ENCODE measurements at regions not wholly inside any gene's neighbourhood (a gene's known extent, or its start where the extent isn't known, plus 50 kb on each side); places are given as distances from the start of the nearest gene placed in this dataset.

- Histone ChIP-seq H3K79me2 (ENCODE audit: control insufficient read depth, insufficient read depth, low read length) (no peaks in the 10 kb centered on the region), H3K27ac (ENCODE audit: control insufficient read depth, insufficient read depth) (no peak overlapping the region), H3K4me1 (ENCODE audit: control insufficient read depth, insufficient read depth, low read length) (no peaks in the 10 kb centered on the region), H4K20me1 (ENCODE audit: control insufficient read depth, insufficient read depth) (no peaks in the 10 kb centered on the region), H3K4me2 (ENCODE audit: control insufficient read depth, insufficient read depth) (no peak overlapping the region), H3K4me3 (no peak overlapping the region), H2AFZ (ENCODE audit: control insufficient read depth, low read depth, low read length) (no peak overlapping the region), H3K9me3 (replicated peaks; ENCODE audit: control insufficient read depth, insufficient read depth, low read length) (no peaks in the 10 kb centered on the region; the same call in 2 of the 3 replicates), H3K9ac (ENCODE audit: control insufficient read depth, insufficient read depth, low read length) (no peak overlapping the region), H3K27me3 (replicated peaks in 1 of 2; ENCODE audit: control insufficient read depth in 2 of 2, insufficient read depth in 2 of 2, low read length in 1 of 2) (no peaks in the 10 kb centered on the region), H3K36me3 (ENCODE audit: control insufficient read depth in 2 of 2, insufficient read depth in 2 of 2, low read length in 1 of 2) (no peaks in the 10 kb centered on the region)
- ChIA-PET CTCF (no interaction called here), SMC1A (ENCODE audit: uncharacterized antibody, unreplicated experiment) (no interaction called here), POLR2A (no interaction called here), RAD21 (ENCODE audit: unreplicated experiment) (no interaction called here)
- DNase-seq (ENCODE audit: low read depth, low spot score) (no peak), FAIRE-seq (no peak), ATAC-seq (no peak)
- WGBS (ENCODE audit: insufficient coverage, insufficient replicate concordance, low lambda C conversion rate, missing lambda C conversion rate) = 9% methylated on average over 3 of the region's 3 CpGs
- in situ Hi-C loops (cut with MboI) (no loop called here), intact Hi-C loops (cut with micrococcal nuclease; ENCODE audit: unreplicated experiment) (no loop called here)
- no peak for TF ChIP-seq TBL1XR1 (IDR thresholded peaks at IDR 0.05; ENCODE audit: low read depth, low read length)
- no peak for TF ChIP-seq BMI1 (IDR thresholded peaks at IDR 0.05; ENCODE audit: borderline replicate concordance)
- no peak for TF ChIP-seq BHLHE40 (IDR thresholded peaks at IDR 0.05; ENCODE audit: borderline replicate concordance in 1 of 2, low read depth in 2 of 2, low read length in 1 of 2)
- no peak for TF ChIP-seq EED (IDR thresholded peaks at IDR 0.05; ENCODE audit: low read depth)
- BruUV-seq (replicated peaks) = no TSS peak
Observed at GRCh38 chr3:25165306-25165705, 262.8 kb upstream of the RARB start.

GRCh38 chr3:25166016-25166415 lies 262.0 kb upstream of the RARB start:
- H3K4me1 ChIP-seq (ENCODE audit: control insufficient read depth, insufficient read depth, low read length) = no peaks in the 10 kb centered on the region
- no peak overlapping the region for H3K9ac ChIP-seq (ENCODE audit: control insufficient read depth, insufficient read depth, low read length)
- in situ Hi-C loops (cut with MboI) (no loop called here), intact Hi-C loops (cut with micrococcal nuclease; ENCODE audit: unreplicated experiment) (no loop called here)
- H3K4me2 ChIP-seq (ENCODE audit: control insufficient read depth, insufficient read depth) = no peak overlapping the region
- H3K27ac ChIP-seq (ENCODE audit: control insufficient read depth, insufficient read depth) = no peak overlapping the region
- SMC1A ChIA-PET (ENCODE audit: uncharacterized antibody, unreplicated experiment) = no interaction called here
- BruUV-seq (replicated peaks) = no TSS peak
- H3K79me2 ChIP-seq (ENCODE audit: control insufficient read depth, insufficient read depth, low read length) = no peaks in the 10 kb centered on the region
- H2AFZ ChIP-seq (ENCODE audit: control insufficient read depth, low read depth, low read length) = no peak overlapping the region
- WGBS (ENCODE audit: insufficient coverage, insufficient replicate concordance, low lambda C conversion rate, missing lambda C conversion rate) = 7% methylated on average over 3 of the region's 3 CpGs
- H3K4me3 ChIP-seq = no peak overlapping the region
- DNase-seq (ENCODE audit: low read depth, low spot score) = no peak
- H4K20me1 ChIP-seq (ENCODE audit: control insufficient read depth, insufficient read depth) = no peaks in the 10 kb centered on the region
- ATAC-seq = no peak
- no peaks in the 10 kb centered on the region; the same call in 2 of the 3 replicates for H3K9me3 ChIP-seq (replicated peaks; ENCODE audit: control insufficient read depth, insufficient read depth, low read length)
- no peak for FAIRE-seq
- POLR2A ChIA-PET = no interaction called here
- CTCF ChIA-PET = no interaction called here
- RAD21 ChIA-PET (ENCODE audit: unreplicated experiment) = no interaction called here
- no peaks in the 10 kb centered on the region for H3K36me3 ChIP-seq (ENCODE audit: control insufficient read depth in 2 of 2, insufficient read depth in 2 of 2, low read length in 1 of 2)
- H3K27me3 ChIP-seq (replicated peaks in 1 of 2; ENCODE audit: control insufficient read depth in 2 of 2, insufficient read depth in 2 of 2, low read length in 1 of 2) = no peaks in the 10 kb centered on the region
- TF ChIP-seq TCF3 (IDR thresholded peaks at IDR 0.05; ENCODE audit: borderline replicate concordance, insufficient read depth, low read depth, low read length) = no peak
- no peak for TF ChIP-seq ZBTB40 (IDR thresholded peaks at IDR 0.05; ENCODE audit: borderline replicate concordance)
- no peak for TF ChIP-seq HDAC6 (IDR thresholded peaks at IDR 0.05; ENCODE audit: unreplicated experiment)
- TF ChIP-seq SREBF2 (IDR thresholded peaks at IDR 0.05; ENCODE audit: low read length) = no peak
- TF ChIP-seq BCL11A (IDR thresholded peaks at IDR 0.05; ENCODE audit: low read depth, low read length) = no peak
- no peak for TF ChIP-seq ATF3 (IDR thresholded peaks at IDR 0.05; ENCODE audit: borderline replicate concordance, extremely low read depth, low read depth, low read length)
- TF ChIP-seq MLLT1 (IDR thresholded peaks at IDR 0.05) = no peak
- no peak for TF ChIP-seq ZNF24 (IDR thresholded peaks at IDR 0.05)
- TF ChIP-seq MEF2B (IDR thresholded peaks at IDR 0.05; ENCODE audit: partially characterized antibody, poor library complexity, severe bottlenecking) = no peak
- TF ChIP-seq KAT2A (conservative IDR thresholded peaks at IDR 0.05; ENCODE audit: control insufficient read depth, low read depth, low read length) = no peak

Measured in GM12878 (cell line).